ENCODE measurements at regions not wholly inside any gene's neighbourhood (a gene's known extent, or its start where the extent isn't known, plus 50 kb on each side); places are given as distances from the start of the nearest gene placed in this dataset.
"Not testable (repeated sequence)": the region's sequence is repeated elsewhere in the genome, so short reads cannot be mapped to it uniquely, and the experiment has no call there.

- no peak for DNase-seq
Observed at GRCh38 chr19:30281906-30282305, 90.3 kb upstream of the ZNF536 start.

GRCh38 chr19:30283556-30283955 is 88.6 kb upstream of the ZNF536 start:
- no peak for DNase-seq

GRCh38 chr19:30284209-30284608 is 88.0 kb upstream of the ZNF536 start:
- DNase-seq, result no peak

- no peak for DNase-seq
Observed at GRCh38 chr19:30284885-30285284, 87.3 kb upstream of the ZNF536 start.

GRCh38 chr19:30286378-30286777 is 85.8 kb upstream of the ZNF536 start:
- DNase-seq, result no peak

- no peak for DNase-seq
Observed at GRCh38 chr19:30287259-30287658, 84.9 kb upstream of the ZNF536 start.

GRCh38 chr19:30287973-30288372 is 84.2 kb upstream of the ZNF536 start:
- no peak for DNase-seq

GRCh38 chr19:30288911-30289310 is 83.3 kb upstream of the ZNF536 start:
- no peak for DNase-seq

GRCh38 chr19:30289336-30289735 is 82.8 kb upstream of the ZNF536 start:
- no peak for DNase-seq

GRCh38 chr19:30290805-30291204 is 81.4 kb upstream of the ZNF536 start:
- DNase-seq, result not testable (repeated sequence)

GRCh38 chr19:30293051-30293785 is 79.0 kb upstream of the ZNF536 start:
- DNase-seq, result no peak

GRCh38 chr19:30297969-30298368 is 74.2 kb upstream of the ZNF536 start:
- DNase-seq, result no peak

GRCh38 chr19:30303131-30303654 is 69.0 kb upstream of the ZNF536 start:
- DNase-seq, result no peak

GRCh38 chr19:30304540-30304939 is 67.6 kb upstream of the ZNF536 start:
- no peak for DNase-seq

- peak; percentile 16 for DNase-seq
Observed at GRCh38 chr19:30305346-30306060, 66.7 kb upstream of the ZNF536 start.

GRCh38 chr19:30307191-30307974 is 64.8 kb upstream of the ZNF536 start:
- peak; percentile 82 for DNase-seq

GRCh38 chr19:30309176-30309575 is 63.0 kb upstream of the ZNF536 start:
- no peak for DNase-seq

GRCh38 chr19:30309905-30310601 is 62.1 kb upstream of the ZNF536 start:
- DNase-seq, result no peak

GRCh38 chr19:30310602-30311263 is 61.5 kb upstream of the ZNF536 start:
- no peak for DNase-seq

GRCh38 chr19:30311911-30312310 is 60.3 kb upstream of the ZNF536 start:
- no peak for DNase-seq

- no peak for DNase-seq
Observed at GRCh38 chr19:30312582-30313352, 59.4 kb upstream of the ZNF536 start.
